Kidney epithelial cell (primary cell): ENCODE measurements at regions not wholly inside any gene's neighbourhood (a gene's known extent, or its start where the extent isn't known, plus 50 kb on each side); places are given as distances from the start of the nearest gene placed in this dataset.

Source experiments
- DNase-seq: peaks from one replicate; pipeline ENCODE4 v3.0.0-alpha.2; 2010; ENCODE audit warnings: low read depth
- H3K27me3 ChIP-seq: 2 replicates; pipeline ENCODE4 v1.6.0; 2011; ENCODE audit warnings: low read length; ENCODE audit not compliant: control insufficient read depth, insufficient read depth
- H3K36me3 ChIP-seq: 2 replicates; pipeline ENCODE4 v1.5.1; 2011; ENCODE audit warnings: low read length; ENCODE audit not compliant: control insufficient read depth, insufficient read depth
- H3K4me3 ChIP-seq: 2 replicates; pipeline ENCODE4 v1.5.1; 2011; ENCODE audit warnings: low read depth, mild to moderate bottlenecking, control low read depth, low read length
- TF ChIP-seq, protein P1 (sequence below): IDR thresholded peaks from 2 replicates; pipeline ENCODE4 v1.5.1; 2011; ENCODE audit warnings: mild to moderate bottlenecking, moderate library complexity, low read length, control low read depth, inconsistent platforms; ENCODE audit not compliant: insufficient read depth, poor library complexity, severe bottlenecking

DNA sequence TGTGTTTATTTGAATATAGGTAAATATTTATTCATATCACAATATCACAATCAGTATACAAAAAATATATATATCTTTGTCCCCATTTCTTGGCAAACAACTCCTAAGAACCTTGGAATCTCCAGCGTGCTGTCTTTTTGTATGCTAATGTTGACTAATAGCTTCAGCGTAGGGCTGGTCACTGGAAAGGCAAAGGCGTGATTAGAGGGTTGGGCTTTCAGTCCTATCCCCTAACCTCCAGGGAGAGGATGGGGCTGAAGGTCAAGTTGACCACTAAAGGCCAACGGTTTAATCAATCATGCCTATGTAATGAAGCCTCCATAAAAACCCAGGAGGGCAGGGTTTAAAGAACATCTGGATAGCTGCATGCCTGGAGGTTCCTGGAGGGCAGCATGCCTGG is 79.6 kb upstream of the BNC2 start:
- Histone ChIP-seq H3K36me3 (no peaks in the 10 kb centered on the region), H3K27me3 (no peaks in the 10 kb centered on the region), H3K4me3 (no peak overlapping the region)
- TF ChIP-seq, protein P1, sequence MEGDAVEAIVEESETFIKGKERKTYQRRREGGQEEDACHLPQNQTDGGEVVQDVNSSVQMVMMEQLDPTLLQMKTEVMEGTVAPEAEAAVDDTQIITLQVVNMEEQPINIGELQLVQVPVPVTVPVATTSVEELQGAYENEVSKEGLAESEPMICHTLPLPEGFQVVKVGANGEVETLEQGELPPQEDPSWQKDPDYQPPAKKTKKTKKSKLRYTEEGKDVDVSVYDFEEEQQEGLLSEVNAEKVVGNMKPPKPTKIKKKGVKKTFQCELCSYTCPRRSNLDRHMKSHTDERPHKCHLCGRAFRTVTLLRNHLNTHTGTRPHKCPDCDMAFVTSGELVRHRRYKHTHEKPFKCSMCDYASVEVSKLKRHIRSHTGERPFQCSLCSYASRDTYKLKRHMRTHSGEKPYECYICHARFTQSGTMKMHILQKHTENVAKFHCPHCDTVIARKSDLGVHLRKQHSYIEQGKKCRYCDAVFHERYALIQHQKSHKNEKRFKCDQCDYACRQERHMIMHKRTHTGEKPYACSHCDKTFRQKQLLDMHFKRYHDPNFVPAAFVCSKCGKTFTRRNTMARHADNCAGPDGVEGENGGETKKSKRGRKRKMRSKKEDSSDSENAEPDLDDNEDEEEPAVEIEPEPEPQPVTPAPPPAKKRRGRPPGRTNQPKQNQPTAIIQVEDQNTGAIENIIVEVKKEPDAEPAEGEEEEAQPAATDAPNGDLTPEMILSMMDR, result no peak
- DNase-seq, result no peak

GRCh38 chr9:16930578-16930977 is 60.1 kb upstream of the BNC2 start:
- Histone ChIP-seq H3K36me3 (no peaks in the 10 kb centered on the region), H3K4me3 (no peak overlapping the region), H3K27me3 (no peaks in the 10 kb centered on the region)
- no peak for DNase-seq
- TF ChIP-seq, protein P1, result no peak

GRCh38 chr9:16928179-16928945 is 57.9 kb upstream of the BNC2 start:
- DNase-seq, result no peak
- Histone ChIP-seq H3K4me3 (no peak overlapping the region), H3K36me3 (no peaks in the 10 kb centered on the region), H3K27me3 (no peaks in the 10 kb centered on the region)
- TF ChIP-seq, protein P1, result no peak

DNA sequence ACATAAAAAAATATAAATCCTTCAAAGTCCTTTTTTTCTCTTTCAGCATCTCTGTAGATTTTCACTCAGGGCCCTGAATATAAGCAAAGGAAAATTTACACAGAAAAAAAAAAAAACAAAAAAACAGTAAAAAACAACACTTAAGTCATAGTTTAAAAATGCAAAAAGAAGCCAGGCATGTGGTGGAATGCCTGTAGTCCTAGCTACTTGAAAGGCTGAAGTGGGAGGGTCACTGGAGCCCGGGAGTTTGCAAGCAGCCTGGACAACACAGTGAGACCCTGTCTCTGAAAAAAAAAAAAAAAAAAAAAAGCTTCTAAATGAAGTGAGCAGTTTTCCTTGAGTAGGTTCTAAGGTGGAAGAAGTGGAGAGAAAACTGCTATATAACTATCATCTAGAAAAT is 55.0 kb upstream of the BNC2 start:
- H3K36me3 ChIP-seq, result no peaks in the 10 kb centered on the region
- TF ChIP-seq, protein P1, result no peak
- no peak overlapping the region for H3K4me3 ChIP-seq
- no peaks in the 10 kb centered on the region for H3K27me3 ChIP-seq
- DNase-seq, result no peak

DNA sequence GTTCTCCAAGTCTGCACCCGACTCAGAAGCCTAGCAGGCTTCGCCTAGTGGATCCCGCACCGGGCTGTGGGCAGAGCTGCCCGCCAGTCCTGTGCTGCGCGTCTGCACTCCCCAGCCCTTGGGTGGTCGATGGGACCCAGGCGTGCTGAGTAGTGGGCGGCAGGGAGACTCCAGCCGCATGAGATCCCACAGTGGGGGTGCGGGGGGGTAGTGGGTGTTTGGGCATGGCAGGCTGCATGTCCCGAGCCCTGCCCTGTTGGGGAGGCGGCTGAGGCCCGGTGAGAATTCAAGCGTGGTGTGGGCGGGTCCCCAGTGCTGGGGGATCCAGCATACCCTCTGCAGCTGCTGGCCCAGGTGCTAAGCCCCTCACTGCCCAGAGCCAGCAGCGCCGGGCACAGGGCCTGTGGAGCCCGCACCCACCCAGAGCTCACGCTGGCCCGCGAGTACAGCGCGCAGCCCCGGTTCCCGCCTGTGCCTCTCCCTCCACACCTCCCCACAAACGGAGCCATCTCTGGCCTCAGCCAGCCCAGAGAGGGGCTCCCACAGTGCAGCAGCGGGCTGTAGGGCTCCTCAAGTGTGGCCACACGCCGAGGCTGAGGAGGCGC is 53.9 kb upstream of the BNC2 start:
- TF ChIP-seq, protein P1, result no peak
- no peaks in the 10 kb centered on the region for H3K27me3 ChIP-seq
- no peak for DNase-seq
- no peak overlapping the region for H3K4me3 ChIP-seq
- H3K36me3 ChIP-seq, result no peaks in the 10 kb centered on the region
